Activated gamma-delta T cell treated with Interleukin-2 at 50 U/mL for 16 hours (primary cell): ENCODE measurements at regions not wholly inside any gene's neighbourhood (a gene's known extent, or its start where the extent isn't known, plus 50 kb on each side); places are given as distances from the start of the nearest gene placed in this dataset.
"Not testable (repeated sequence)": the region's sequence is repeated elsewhere in the genome, so short reads cannot be mapped to it uniquely, and the experiment has no call there.

Experiments
- DNase-seq: peaks from one replicate; pipeline ENCODE4 v3.0.0-alpha.2; 2020

- no peak for DNase-seq
Measured at GRCh38 chr10:28996345-28996744, 292.5 kb upstream of the LYZL1 start.

- no peak for DNase-seq
Measured at GRCh38 chr10:28996947-28997551, 291.8 kb upstream of the LYZL1 start.

GRCh38 chr10:28997734-28998133 is 291.1 kb upstream of the LYZL1 start:
- DNase-seq: no peak

GRCh38 chr10:29001801-29002200 is 287.1 kb upstream of the LYZL1 start:
- no peak for DNase-seq

- not testable (repeated sequence) for DNase-seq
Measured at GRCh38 chr10:29003014-29003413, 285.9 kb upstream of the LYZL1 start.

GRCh38 chr10:29005988-29006387 is 282.9 kb upstream of the LYZL1 start:
- DNase-seq: no peak

- no peak for DNase-seq
Measured at GRCh38 chr10:29007370-29007747, 281.5 kb upstream of the LYZL1 start.

GRCh38 chr10:29007748-29008610 is 280.9 kb upstream of the LYZL1 start:
- DNase-seq: no peak

- no peak for DNase-seq
Measured at GRCh38 chr10:29009464-29009863, 279.4 kb upstream of the LYZL1 start.

GRCh38 chr10:29011516-29011915 is 277.4 kb upstream of the LYZL1 start:
- DNase-seq: no peak

- DNase-seq: no peak
Measured at GRCh38 chr10:29012926-29013554, 275.8 kb upstream of the LYZL1 start.

- DNase-seq: no peak
Measured at GRCh38 chr10:29021591-29021990, 267.3 kb upstream of the LYZL1 start.

GRCh38 chr10:29022513-29022912 is 266.4 kb upstream of the LYZL1 start:
- no peak for DNase-seq

- no peak for DNase-seq
Measured at GRCh38 chr10:29023678-29024077, 265.2 kb upstream of the LYZL1 start.

- no peak for DNase-seq
Measured at GRCh38 chr10:29026065-29026797, 262.6 kb upstream of the LYZL1 start.

GRCh38 chr10:29026802-29027580 is 261.9 kb upstream of the LYZL1 start:
- no peak for DNase-seq

- DNase-seq: no peak
Measured at GRCh38 chr10:29028486-29028885, 260.4 kb upstream of the LYZL1 start.

- DNase-seq: no peak
Measured at GRCh38 chr10:29030900-29031299, 258.0 kb upstream of the LYZL1 start.

- DNase-seq: no peak
Measured at GRCh38 chr10:29032169-29032568, 256.7 kb upstream of the LYZL1 start.

- DNase-seq: no peak
Measured at GRCh38 chr10:29033311-29033940, 255.4 kb upstream of the LYZL1 start.

- no peak for DNase-seq
Measured at GRCh38 chr10:29034592-29034991, 254.3 kb upstream of the LYZL1 start.

- DNase-seq: no peak
Measured at GRCh38 chr10:29035721-29036120, 253.1 kb upstream of the LYZL1 start.
